ENCODE measurements at regions not wholly inside any gene's neighbourhood (a gene's known extent, or its start where the extent isn't known, plus 50 kb on each side); places are given as distances from the start of the nearest gene placed in this dataset.

GRCh38 chr5:82334856-82335255 is 56.7 kb upstream of the RPS23 start:
- no peak for TF ChIP-seq CTCF (IDR thresholded peaks at IDR 0.05)

DNA sequence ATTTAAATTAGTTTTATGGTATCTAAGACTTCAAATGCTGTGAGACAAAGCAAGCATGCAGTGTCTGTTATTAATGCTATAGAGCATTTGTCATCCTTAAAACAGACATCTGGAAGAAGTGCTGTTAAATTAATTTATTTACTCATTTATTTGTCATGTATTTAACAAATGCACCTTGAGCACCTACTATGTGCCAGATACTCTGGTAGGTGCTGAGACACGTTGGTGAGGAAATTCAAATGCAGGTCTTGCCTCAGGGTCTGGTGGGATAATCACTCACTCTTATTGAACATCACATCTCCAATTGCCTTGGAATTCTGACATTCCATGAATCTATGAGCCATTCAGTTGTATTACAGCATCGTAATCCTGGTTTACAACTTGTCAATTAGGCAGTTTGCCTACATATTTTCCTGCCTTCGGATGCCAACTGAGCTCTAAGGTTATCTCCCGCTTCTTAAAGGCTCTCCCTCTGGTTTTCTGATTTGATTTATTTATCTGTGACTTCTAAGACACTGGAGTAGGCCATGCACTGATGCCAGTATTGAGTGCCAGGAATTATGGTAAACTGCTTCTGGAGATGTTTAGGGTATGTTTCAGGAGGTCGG is 56.0 kb upstream of the RPS23 start:
- TF ChIP-seq CTCF (IDR thresholded peaks at IDR 0.05): no peak

- no peak for TF ChIP-seq CTCF (IDR thresholded peaks at IDR 0.05)
Measured at GRCh38 chr5:82332886-82333615, 54.9 kb upstream of the RPS23 start.

DNA sequence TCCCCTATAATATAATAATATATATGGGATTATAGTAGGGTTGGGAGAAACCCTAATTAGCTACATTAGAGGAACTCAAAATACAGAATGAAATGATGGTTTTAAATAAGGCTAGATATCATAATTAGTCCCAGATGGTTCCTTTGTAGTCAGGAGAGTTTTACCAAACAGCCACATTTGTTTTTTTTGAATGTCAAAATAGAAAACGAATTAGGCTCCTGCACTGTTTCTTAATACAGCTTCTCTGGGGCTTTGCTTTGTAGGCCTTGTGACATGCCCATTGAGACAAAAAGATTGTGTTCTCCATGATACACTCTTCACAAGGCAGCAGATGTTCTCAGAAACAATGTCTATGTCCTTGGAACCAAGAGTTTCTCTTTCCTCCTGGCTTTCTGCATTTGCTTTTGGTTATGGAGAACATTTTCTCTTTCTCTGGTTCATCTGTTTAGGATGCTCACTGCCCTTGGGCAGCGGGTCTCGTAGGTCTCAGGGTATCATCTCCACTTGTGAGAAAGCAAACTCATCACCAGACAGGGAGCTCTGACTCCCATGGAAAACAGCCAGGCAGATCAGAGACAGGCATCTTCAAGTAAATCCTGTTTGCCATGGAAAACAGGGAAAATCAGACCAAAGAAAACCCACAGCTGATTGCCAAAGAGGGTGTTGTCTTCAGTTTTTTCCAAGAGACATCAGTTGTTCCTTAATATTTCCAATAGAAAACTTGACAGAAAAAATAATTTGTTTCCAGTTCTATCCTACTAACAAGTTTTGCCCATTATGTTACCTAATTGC is 54.1 kb upstream of the RPS23 start:
- no peak for TF ChIP-seq CTCF (IDR thresholded peaks at IDR 0.05)

- TF ChIP-seq CTCF (IDR thresholded peaks at IDR 0.05): no peak
Measured at GRCh38 chr5:82331557-82331956, 53.4 kb upstream of the RPS23 start.

- TF ChIP-seq CTCF (IDR thresholded peaks at IDR 0.05): no peak
Measured at GRCh38 chr5:82330530-82331270, 52.5 kb upstream of the RPS23 start.

GRCh38 chr5:82329393-82329792 is 51.2 kb upstream of the RPS23 start:
- TF ChIP-seq CTCF (IDR thresholded peaks at IDR 0.05): no peak
